Astrocyte (in vitro differentiated cells and primary cell): ENCODE measurements at regions not wholly inside any gene's neighbourhood (a gene's known extent, or its start where the extent isn't known, plus 50 kb on each side); places are given as distances from the start of the nearest gene placed in this dataset.

ENCODE experiments used
- CTCF ChIP-seq: IDR thresholded peaks from 2 replicates; pipeline ENCODE4 v1.5.1; 2011; ENCODE audit warnings: low read depth, mild to moderate bottlenecking, inconsistent platforms, low read length, moderate library complexity; ENCODE audit not compliant: insufficient read depth
- EZH2 ChIP-seq: IDR thresholded peaks from 2 replicates; pipeline ENCODE4 v1.6.1; 2012; ENCODE audit warnings: mild to moderate bottlenecking, low read length, inconsistent platforms; ENCODE audit not compliant: insufficient read depth

- TF ChIP-seq CTCF (no peak), EZH2 (no peak)
Observed at GRCh38 chr3:165346503-165346902, 150.3 kb upstream of the SLITRK3 start.
